ENCODE measurements at regions not wholly inside any gene's neighbourhood (a gene's known extent, or its start where the extent isn't known, plus 50 kb on each side); places are given as distances from the start of the nearest gene placed in this dataset.

DNA sequence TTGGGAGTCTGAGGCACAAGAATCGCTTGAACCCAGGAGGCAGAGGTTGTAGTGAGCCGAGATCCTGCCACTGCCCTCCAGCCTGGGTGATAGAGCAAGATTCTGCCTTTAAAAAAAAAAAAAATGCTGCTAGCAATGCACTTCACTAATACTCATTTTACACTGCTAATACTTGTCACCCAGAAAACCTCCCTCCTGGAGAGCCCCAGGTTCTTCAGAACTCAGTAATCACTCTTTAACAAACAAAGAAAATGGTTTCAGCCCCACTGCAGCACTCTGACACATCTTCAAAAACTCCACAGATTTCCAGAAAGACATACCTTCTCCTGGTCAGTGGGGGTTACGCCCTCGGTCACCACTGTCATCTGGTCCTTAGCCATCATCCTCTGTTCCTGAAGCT is 366.7 kb downstream of the SHQ1 start:
- Histone ChIP-seq H3K79me1 (ENCODE audit: insufficient read depth, low read depth, low read length, poor library complexity, severe bottlenecking) (no peaks in the 10 kb centered on the region), H3K4ac (ENCODE audit: low read depth, low read length) (no peak overlapping the region), H3K79me2 (ENCODE audit: insufficient read depth, low read length) (no peaks in the 10 kb centered on the region)

More for the DNA sequence above, 366.7 kb downstream of the SHQ1 start:
- Histone ChIP-seq H4K5ac (ENCODE audit: insufficient read length, low read depth, low read length) (no peak overlapping the region), H3K27me3 (ENCODE audit: insufficient read depth, low read length) (no peaks in the 10 kb centered on the region), H2BK12ac (ENCODE audit: insufficient read length, low read depth, low read length) (no peak overlapping the region), H2BK15ac (ENCODE audit: low read depth, low read length) (no peak overlapping the region), H4K91ac (ENCODE audit: insufficient read length, low read depth, low read length) (no peak overlapping the region), H4K20me1 (ENCODE audit: control insufficient read depth, insufficient read depth, insufficient read length) (no peaks in the 10 kb centered on the region), H3K9me3 (ENCODE audit: control insufficient read depth, low read depth, low read length) (no peaks in the 10 kb centered on the region), H3K18ac (ENCODE audit: insufficient read length, low read depth, low read length) (no peak overlapping the region), H2BK20ac (ENCODE audit: low read depth, low read length, poor library complexity, severe bottlenecking) (no peak overlapping the region), H3K23ac (ENCODE audit: insufficient read length, low read depth, low read length) (no peak overlapping the region), H3K14ac (ENCODE audit: insufficient read depth, low read length) (no peak overlapping the region), H2AFZ (ENCODE audit: low read length) (no peak overlapping the region), H3K4me2 (ENCODE audit: insufficient read depth, insufficient read length, low read length) (no peak overlapping the region), H3K27ac (ENCODE audit: insufficient read length, low read depth, low read length) (no peak overlapping the region), H3K4me1 (ENCODE audit: insufficient read depth, low read length) (peaks cover 6% of the 10 kb centered on the region; the same call in 1 of the 2 replicates), H2BK120ac (ENCODE audit: low read depth, low read length, poor library complexity, severe bottlenecking) (no peak overlapping the region), H4K8ac (replicated peaks; ENCODE audit: insufficient read length, low read depth, low read length) (no peak overlapping the region), H2BK5ac (ENCODE audit: insufficient read length, low read length) (no peak overlapping the region), H3K23me2 (ENCODE audit: insufficient read length, low read depth, low read length, poor library complexity, severe bottlenecking) (no peaks in the 10 kb centered on the region), H2AK5ac (ENCODE audit: insufficient read length, low read length) (no peak overlapping the region), H3T11ph (ENCODE audit: low read length) (no peak overlapping the region), H3K56ac (ENCODE audit: insufficient read length, low read depth, low read length) (no peak overlapping the region), H3K9ac (ENCODE audit: extremely low read depth, insufficient read length, low read length) (no peak overlapping the region)
- no peak for DNase-seq
- TF ChIP-seq, protein P1, sequence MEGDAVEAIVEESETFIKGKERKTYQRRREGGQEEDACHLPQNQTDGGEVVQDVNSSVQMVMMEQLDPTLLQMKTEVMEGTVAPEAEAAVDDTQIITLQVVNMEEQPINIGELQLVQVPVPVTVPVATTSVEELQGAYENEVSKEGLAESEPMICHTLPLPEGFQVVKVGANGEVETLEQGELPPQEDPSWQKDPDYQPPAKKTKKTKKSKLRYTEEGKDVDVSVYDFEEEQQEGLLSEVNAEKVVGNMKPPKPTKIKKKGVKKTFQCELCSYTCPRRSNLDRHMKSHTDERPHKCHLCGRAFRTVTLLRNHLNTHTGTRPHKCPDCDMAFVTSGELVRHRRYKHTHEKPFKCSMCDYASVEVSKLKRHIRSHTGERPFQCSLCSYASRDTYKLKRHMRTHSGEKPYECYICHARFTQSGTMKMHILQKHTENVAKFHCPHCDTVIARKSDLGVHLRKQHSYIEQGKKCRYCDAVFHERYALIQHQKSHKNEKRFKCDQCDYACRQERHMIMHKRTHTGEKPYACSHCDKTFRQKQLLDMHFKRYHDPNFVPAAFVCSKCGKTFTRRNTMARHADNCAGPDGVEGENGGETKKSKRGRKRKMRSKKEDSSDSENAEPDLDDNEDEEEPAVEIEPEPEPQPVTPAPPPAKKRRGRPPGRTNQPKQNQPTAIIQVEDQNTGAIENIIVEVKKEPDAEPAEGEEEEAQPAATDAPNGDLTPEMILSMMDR (conservative IDR thresholded peaks at IDR 0.05): no peak
- H3K27ac Mint-ChIP-seq: no peak overlapping the region; a peak in 1 of 7 replicates
- WGBS (ENCODE audit: extremely low coverage, insufficient read length, low lambda C conversion rate): no CpG with 5 or more reads among the region's 4 CpGs
- peaks cover 15 to 16% of the 10 kb centered on the region in 2 experiments for H3K4me1 Mint-ChIP-seq
- H3K27me3 Mint-ChIP-seq (ENCODE audit: low read depth): peaks cover under 1% of the 10 kb centered on the region; the same call in 1 of the 2 replicates
- H3K36me3 Mint-ChIP-seq (ENCODE audit: insufficient read depth in 1 of 3, low read depth in 3 of 3): no peaks in the 10 kb centered on the region
- no peak overlapping the region for H3K4me3 Mint-ChIP-seq
- no peaks in the 10 kb centered on the region; a peak in 1 of 5 replicates for H3K9me3 Mint-ChIP-seq

All from H9 (cell line).